B cell (primary cell): ENCODE measurements at regions not wholly inside any gene's neighbourhood (a gene's known extent, or its start where the extent isn't known, plus 50 kb on each side); places are given as distances from the start of the nearest gene placed in this dataset.

Experiments used
- ATAC-seq: fragments of 200-7000 bp; cut with Tn5 transposase; one replicate; pipeline ENCODE4 v1.10.0; 2021; ENCODE audit warnings: low read depth, mild to moderate bottlenecking, moderate number of reproducible peaks, moderate library complexity
- CTCF ChIA-PET: fragments of 350-600 bp; sonication (Branson Sonifier 250); formaldehyde crosslinking; loops from one replicate; lab custom pipeline; 2021; ENCODE audit warnings: antibody characterized with exemption, inconsistent platforms; lab: Charles Lee
- POLR2A ChIA-PET: fragments of 350-600 bp; sonication (Branson Sonifier 250); formaldehyde crosslinking; loops from one replicate; lab custom pipeline; 2021; ENCODE audit warnings: antibody characterized with exemption; lab: Charles Lee
- DNase-seq: peaks from one replicate; pipeline ENCODE4 v3.0.0; 2013
- H2AFZ ChIP-seq: 2 replicates; pipeline ENCODE4 v1.6.1; 2012; ENCODE audit warnings: mild to moderate bottlenecking, low read depth, low read length; ENCODE audit not compliant: insufficient read depth, poor library complexity, severe bottlenecking
- H3K27ac ChIP-seq, 2 donors: 1 replicate in 1 of 2; 2 replicates in 1 of 2; pipeline ENCODE4 v1.5.1; 2012 to 2013; ENCODE audit warnings: low read length in 2 of 2, mild to moderate bottlenecking in 2 of 2, moderate library complexity in 1 of 2
- H3K27me3 ChIP-seq, 4 experiments: fragments of 200-600 bp in 1 of 4; sonication (generic) in 1 of 4; replicated peaks in 1 of 4; 1 replicate in 2 of 4; 2 replicates in 2 of 4; pipeline versions ENCODE4 v1.6.1 to v1.7.0; 2013 to 2016; ENCODE audit warnings: low read length in 3 of 4, mild to moderate bottlenecking in 2 of 4, mixed read lengths in 1 of 4, moderate library complexity in 1 of 4; ENCODE audit not compliant: insufficient read depth in 4 of 4, control insufficient read depth in 3 of 4; ENCODE audit errors: control extremely low read depth in 1 of 4
- H3K36me3 ChIP-seq, 2 experiments: replicated peaks in 1 of 2; 1 replicate in 1 of 2; 2 replicates in 1 of 2; pipeline versions ENCODE4 v1.6.1 to v1.7.1; 2013; ENCODE audit warnings: low read length in 1 of 2; ENCODE audit not compliant: insufficient read depth in 2 of 2, control insufficient read depth in 1 of 2; ENCODE audit errors: control extremely low read depth in 1 of 2, extremely low read depth in 1 of 2
- H3K4me1 ChIP-seq, 2 donors: fragments of 200-600 bp in 1 of 2; sonication (generic) in 1 of 2; 1 replicate in 1 of 2; 2 replicates in 1 of 2; pipeline versions ENCODE4 v1.5.1 to v1.6.1; 2013 to 2017; ENCODE audit warnings: low read length in 2 of 2; ENCODE audit not compliant: control insufficient read depth in 2 of 2, insufficient read depth in 2 of 2
- H3K4me2 ChIP-seq: replicated peaks from 2 replicates; pipeline ENCODE3; 2012; ENCODE audit warnings: mild to moderate bottlenecking, low read depth, low read length; ENCODE audit not compliant: poor library complexity, severe bottlenecking
- H3K4me3 ChIP-seq, 5 experiments: fragments of 200-600 bp in 1 of 5; sonication (generic) in 1 of 5; 1 replicate in 3 of 5; 2 replicates in 2 of 5; pipeline versions ENCODE4 v1.5.1 to v1.7.0; 2011 to 2016; ENCODE audit warnings: low read length in 4 of 5, mild to moderate bottlenecking in 4 of 5, low read depth in 2 of 5, control low read depth in 1 of 5, moderate library complexity in 1 of 5; ENCODE audit not compliant: insufficient read depth in 1 of 5; ENCODE audit errors: control extremely low read depth in 1 of 5, extremely low read depth in 1 of 5
- H3K79me2 ChIP-seq: fragments of 200-600 bp; sonication (generic); one replicate; pipeline ENCODE4 v1.6.0; 2016; ENCODE audit warnings: low read length; ENCODE audit not compliant: control insufficient read depth, insufficient read depth
- H3K9ac ChIP-seq: fragments of 200-600 bp; sonication (generic); 2 replicates; pipeline ENCODE4 v1.6.1; 2017; ENCODE audit warnings: mild to moderate bottlenecking, low read length, moderate library complexity
- H3K9me3 ChIP-seq, 3 donors: one replicate each; pipeline versions ENCODE4 v1.6.1 to v1.7.1; 2013; ENCODE audit warnings: low read length in 2 of 3; ENCODE audit not compliant: control insufficient read depth in 2 of 3, insufficient read depth in 1 of 3; ENCODE audit errors: control extremely low read depth in 1 of 3
- H4K20me1 ChIP-seq: 2 replicates; pipeline ENCODE4 v1.6.0; 2012; ENCODE audit warnings: mild to moderate bottlenecking, low read length; ENCODE audit not compliant: insufficient read depth, control insufficient read depth, poor library complexity, severe bottlenecking
- H3K27ac Mint-ChIP-seq: one replicate; pipeline ENCODE4 v1.8.0; 2021; ENCODE audit warnings: mixed read lengths
- H3K27me3 Mint-ChIP-seq: one replicate; pipeline ENCODE4 v1.8.0; 2021; ENCODE audit warnings: mixed read lengths
- H3K4me1 Mint-ChIP-seq: one replicate; pipeline ENCODE4 v1.8.0; 2021; ENCODE audit warnings: mixed read lengths
- H3K4me3 Mint-ChIP-seq: one replicate; pipeline ENCODE4 v1.8.0; 2021; ENCODE audit warnings: mixed read lengths
- H3K9me3 Mint-ChIP-seq: one replicate; pipeline ENCODE4 v1.8.0; 2022; ENCODE audit warnings: mixed read lengths; ENCODE audit not compliant: insufficient read depth
- CTCF ChIP-seq: fragments of 200-600 bp; IDR thresholded peaks from one replicate; pipeline ENCODE4 v1.8.0; 2022; ENCODE audit warnings: antibody characterized with exemption, mild to moderate bottlenecking
- EZH2 ChIP-seq: IDR thresholded peaks from 2 replicates; pipeline ENCODE4 v1.6.1; 2012; ENCODE audit warnings: borderline replicate concordance, low read depth, mild to moderate bottlenecking, moderate library complexity, low read length; ENCODE audit not compliant: insufficient read depth, poor library complexity, severe bottlenecking
- WGBS: methylation state at CpG from one replicate; pipeline ENCODE4 v1.1.5; 2013; ENCODE audit warnings: missing lambda C conversion rate; ENCODE audit not compliant: insufficient coverage; 5-methylcytosine and 5-hydroxymethylcytosine counted together
- intact Hi-C: fragments of 100-400 bp; cut with micrococcal nuclease; formaldehyde crosslinking; loops from one replicate; pipeline ENCODE4 v1.10.0; 2022

- no peak overlapping the region for H3K27ac ChIP-seq
- no peak overlapping the region for H3K4me3 Mint-ChIP-seq
- POLR2A ChIA-PET, result no interaction called here
These were observed 164.2 kb upstream of the DPP6 start for GRCh38 chr7:153887749-153888569.

More at GRCh38 chr7:153887749-153888569, 164.2 kb upstream of the DPP6 start:
- Mint-ChIP-seq H3K9me3 (peaks cover 10% of the 10 kb centered on the region), H3K27ac (no peak overlapping the region), H3K4me1 (no peaks in the 10 kb centered on the region), H3K27me3 (peaks cover 21% of the 10 kb centered on the region)
- Histone ChIP-seq H3K36me3 (no peaks in the 10 kb centered on the region), H3K4me1 (no peaks in the 10 kb centered on the region), H3K9ac (no peak overlapping the region), H3K4me3 (no peak overlapping the region), H3K9me3 (peaks cover 0 to 32% (median 0%) of the 10 kb centered on the region in 3 donors), H3K27me3 (peaks cover 0 to 26% (median 0%) of the 10 kb centered on the region in 4 experiments), H3K79me2 (no peaks in the 10 kb centered on the region), H3K4me2 (no peak overlapping the region), H2AFZ (no peak overlapping the region), H4K20me1 (no peaks in the 10 kb centered on the region)
- no peak for TF ChIP-seq CTCF
- TF ChIP-seq EZH2, result no peak
- DNase-seq (no peak), ATAC-seq (no peak)
- 14% methylated on average over 72 of the region's 82 CpGs for WGBS
- CTCF ChIA-PET, result no interaction called here
- intact Hi-C loops, result no loop called here
